ENCODE measurements at regions not wholly inside any gene's neighbourhood (a gene's known extent, or its start where the extent isn't known, plus 50 kb on each side); places are given as distances from the start of the nearest gene placed in this dataset.

- H3K4me3 Mint-ChIP-seq: no peak overlapping the region
- no peak for DNase-seq
- no peak overlapping the region for H3K27ac Mint-ChIP-seq
- H3K36me3 Mint-ChIP-seq (ENCODE audit: low read depth): no peaks in the 10 kb centered on the region
- no peaks in the 10 kb centered on the region for H3K27me3 Mint-ChIP-seq (ENCODE audit: insufficient read depth)
- peaks cover 15% of the 10 kb centered on the region for H3K9me3 Mint-ChIP-seq
- no peaks in the 10 kb centered on the region for H3K4me1 Mint-ChIP-seq (ENCODE audit: low read depth)
- TF ChIP-seq CTCF (IDR thresholded peaks at IDR 0.05): no peak
Observed at GRCh38 chr22:47259990-47260389, 497.5 kb downstream of the TBC1D22A start.

- Mint-ChIP-seq H3K4me1 (ENCODE audit: low read depth) (no peaks in the 10 kb centered on the region), H3K9me3 (peaks cover 15% of the 10 kb centered on the region), H3K27me3 (ENCODE audit: insufficient read depth) (no peaks in the 10 kb centered on the region), H3K36me3 (ENCODE audit: low read depth) (no peaks in the 10 kb centered on the region), H3K27ac (no peak overlapping the region), H3K4me3 (no peak overlapping the region)
- no peak for DNase-seq
- TF ChIP-seq CTCF (IDR thresholded peaks at IDR 0.05): no peak
Observed at GRCh38 chr22:47259049-47259448, 496.6 kb downstream of the TBC1D22A start.

GRCh38 chr22:47257976-47258375 lies 495.5 kb downstream of the TBC1D22A start:
- Mint-ChIP-seq H3K9me3 (peaks cover 15% of the 10 kb centered on the region), H3K4me3 (no peak overlapping the region), H3K27ac (no peak overlapping the region), H3K27me3 (ENCODE audit: insufficient read depth) (peaks cover 2% of the 10 kb centered on the region; the same call in 1 of the 2 replicates), H3K4me1 (ENCODE audit: low read depth) (no peaks in the 10 kb centered on the region), H3K36me3 (ENCODE audit: low read depth) (no peaks in the 10 kb centered on the region)
- TF ChIP-seq CTCF (IDR thresholded peaks at IDR 0.05): no peak
- no peak for DNase-seq

GRCh38 chr22:47257566-47257965 lies 495.1 kb downstream of the TBC1D22A start:
- Mint-ChIP-seq H3K27me3 (ENCODE audit: insufficient read depth) (peaks cover 2% of the 10 kb centered on the region; the same call in 1 of the 2 replicates), H3K4me3 (no peak overlapping the region), H3K36me3 (ENCODE audit: low read depth) (no peaks in the 10 kb centered on the region), H3K27ac (no peak overlapping the region), H3K9me3 (peaks cover 16% of the 10 kb centered on the region), H3K4me1 (ENCODE audit: low read depth) (no peaks in the 10 kb centered on the region)
- no peak for DNase-seq
- TF ChIP-seq CTCF (IDR thresholded peaks at IDR 0.05): no peak

GRCh38 chr22:47251911-47252310 lies 489.5 kb downstream of the TBC1D22A start:
- no peaks in the 10 kb centered on the region for H3K36me3 Mint-ChIP-seq (ENCODE audit: low read depth)
- no peak overlapping the region for H3K27ac Mint-ChIP-seq
- TF ChIP-seq CTCF (IDR thresholded peaks at IDR 0.05): no peak
- H3K27me3 Mint-ChIP-seq (ENCODE audit: insufficient read depth): peaks cover 5% of the 10 kb centered on the region
- DNase-seq: no peak
- H3K9me3 Mint-ChIP-seq: peaks cover 12% of the 10 kb centered on the region; the same call in 1 of the 2 replicates
- no peaks in the 10 kb centered on the region for H3K4me1 Mint-ChIP-seq (ENCODE audit: low read depth)
- no peak overlapping the region for H3K4me3 Mint-ChIP-seq
